ENCODE measurements at regions not wholly inside any gene's neighbourhood (a gene's known extent, or its start where the extent isn't known, plus 50 kb on each side); places are given as distances from the start of the nearest gene placed in this dataset.

GRCh38 chr6:120775698-120776097 lies 558.6 kb downstream of the TBC1D32 start:
- no peak for TF ChIP-seq CTCF (IDR thresholded peaks at IDR 0.05)
- TF ChIP-seq POLR2A (IDR thresholded peaks at IDR 0.05) = no peak

Data from uterus (tissue), 2 donors.